Inflammatory macrophage treated with lipopolysaccharide for 4 hours (primary cell): ENCODE measurements at regions not wholly inside any gene's neighbourhood (a gene's known extent, or its start where the extent isn't known, plus 50 kb on each side); places are given as distances from the start of the nearest gene placed in this dataset.

Experiments
- DNase-seq: peaks from one replicate; pipeline ENCODE4 v3.0.0-alpha.2; 2020

DNA sequence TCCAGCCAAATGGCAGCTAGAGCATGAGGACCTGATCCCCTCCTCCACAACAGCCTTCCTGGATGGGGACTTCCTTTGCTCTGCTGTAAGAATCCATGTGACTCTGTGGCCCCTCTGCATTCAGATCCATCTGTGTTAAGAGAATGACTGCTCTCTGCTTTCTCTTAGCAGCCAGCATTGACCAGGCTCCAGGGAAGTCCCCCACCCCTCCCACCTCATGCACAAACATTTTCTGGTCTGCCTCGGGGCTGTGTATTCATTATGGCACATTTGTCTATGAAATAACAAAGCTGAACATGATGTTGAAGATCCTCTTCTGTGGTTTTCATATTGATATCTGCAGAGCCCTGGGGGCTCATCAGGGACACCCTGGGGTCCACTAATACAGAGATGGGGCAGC is 201.7 kb downstream of the NUAK1 start:
- DNase-seq: no peak

DNA sequence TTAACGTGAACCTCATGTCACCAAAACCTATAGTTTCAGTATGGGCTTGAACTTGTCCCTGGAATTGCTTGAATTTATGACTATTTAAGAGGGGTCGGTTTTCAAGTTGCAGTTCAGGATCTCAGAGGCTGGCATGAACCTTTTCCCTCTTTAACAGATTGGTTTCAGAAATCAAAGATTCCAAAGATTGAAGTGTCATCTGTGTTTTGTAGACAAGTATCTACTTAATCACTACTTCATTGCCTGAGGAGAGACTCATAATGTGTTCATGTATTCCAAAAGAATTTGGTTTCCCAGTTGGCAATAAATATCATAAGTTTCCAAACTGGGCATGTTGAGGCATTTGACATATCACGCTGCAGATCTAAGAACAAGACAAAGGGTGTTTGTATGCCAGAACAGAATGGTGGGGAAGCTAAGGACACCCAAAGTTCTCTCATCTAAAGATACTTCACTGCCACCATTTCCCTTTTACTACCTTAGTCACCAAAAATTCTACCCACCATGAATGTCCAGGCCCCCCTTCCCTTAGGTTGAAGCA is 199.5 kb downstream of the NUAK1 start:
- DNase-seq: no peak

GRCh38 chr12:105942281-105942680 is 196.5 kb downstream of the NUAK1 start:
- no peak for DNase-seq

- DNase-seq: no peak
Measured at GRCh38 chr12:105943525-105943924, 195.2 kb downstream of the NUAK1 start.

DNA sequence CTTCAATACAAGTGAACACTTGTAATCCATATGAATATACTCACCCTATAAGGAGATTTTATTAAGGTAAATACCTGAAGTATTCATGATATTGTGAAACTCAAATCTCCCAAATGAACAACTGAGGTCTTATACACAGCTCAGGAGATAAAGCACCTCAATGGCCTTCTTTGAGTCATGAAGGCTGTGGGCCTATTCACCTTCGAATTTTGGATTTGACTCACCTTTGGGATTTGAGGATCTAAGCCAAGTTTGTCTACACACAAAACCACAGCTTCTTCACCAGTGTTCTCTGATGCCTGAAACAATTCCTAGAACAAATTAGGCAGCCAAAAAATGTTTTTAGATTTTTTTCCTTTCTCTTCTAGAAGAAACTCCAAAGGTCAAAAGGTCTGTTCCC is 194.1 kb downstream of the NUAK1 start:
- no peak for DNase-seq

DNA sequence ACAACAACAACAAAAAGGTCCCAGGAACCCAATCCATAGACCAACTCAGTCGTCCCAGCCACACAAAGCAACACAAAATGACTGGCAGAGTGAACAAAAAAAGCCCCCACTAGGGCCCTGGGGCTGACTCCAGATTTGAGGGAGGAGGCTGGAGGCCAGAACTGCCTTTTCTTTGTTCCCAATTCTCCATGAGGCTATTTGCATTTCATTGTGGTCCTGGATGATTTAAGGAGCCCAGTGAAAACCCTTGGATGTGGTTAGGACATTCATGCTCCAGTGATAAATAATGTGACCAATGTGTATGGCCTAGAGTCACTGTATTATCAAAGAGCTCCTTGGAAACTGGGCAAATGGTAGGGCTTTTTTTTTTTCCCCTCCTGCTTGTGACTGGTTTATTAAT is 192.9 kb downstream of the NUAK1 start:
- no peak for DNase-seq

GRCh38 chr12:105946493-105946901 is 192.3 kb downstream of the NUAK1 start:
- no peak for DNase-seq

- DNase-seq: no peak
Measured at GRCh38 chr12:105947906-105948305, 190.8 kb downstream of the NUAK1 start.

DNA sequence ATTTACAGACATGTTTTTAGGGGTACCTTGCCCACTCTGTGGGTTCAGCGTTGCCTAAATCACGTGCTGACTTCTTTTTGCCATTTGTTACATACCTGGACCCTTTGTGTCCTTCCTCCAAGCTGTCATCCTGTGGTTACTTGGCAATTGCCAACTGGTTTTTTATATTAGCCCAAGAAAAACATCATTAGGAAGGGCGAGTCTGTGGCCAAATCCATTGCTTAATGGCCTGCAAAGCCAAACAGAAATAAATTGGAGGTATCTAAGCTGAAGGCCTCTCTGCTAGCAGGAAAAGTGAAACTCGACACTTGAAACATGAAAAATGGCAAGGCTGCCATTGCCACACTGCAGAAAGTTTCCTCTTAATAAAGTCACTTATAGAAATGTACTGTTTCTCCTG is 190.4 kb downstream of the NUAK1 start:
- DNase-seq: no peak

DNA sequence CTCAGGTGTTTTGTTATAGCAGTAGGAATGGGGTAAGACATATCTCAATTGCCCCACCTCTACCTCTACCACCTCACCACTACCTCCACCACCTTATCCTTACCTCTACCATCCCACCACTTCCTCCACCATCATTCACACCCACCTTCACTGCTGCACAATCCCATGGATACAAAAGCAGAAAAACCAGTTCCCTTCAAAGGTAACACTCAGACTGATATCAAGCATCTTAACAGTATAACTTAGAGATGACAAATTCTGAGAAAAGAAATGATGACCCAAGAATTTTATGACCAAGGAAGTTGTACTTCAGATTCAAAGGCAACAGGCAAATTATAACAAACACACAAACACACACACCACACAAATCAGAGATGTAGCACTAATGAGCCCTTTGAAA is 189.4 kb downstream of the NUAK1 start:
- DNase-seq: no peak

DNA sequence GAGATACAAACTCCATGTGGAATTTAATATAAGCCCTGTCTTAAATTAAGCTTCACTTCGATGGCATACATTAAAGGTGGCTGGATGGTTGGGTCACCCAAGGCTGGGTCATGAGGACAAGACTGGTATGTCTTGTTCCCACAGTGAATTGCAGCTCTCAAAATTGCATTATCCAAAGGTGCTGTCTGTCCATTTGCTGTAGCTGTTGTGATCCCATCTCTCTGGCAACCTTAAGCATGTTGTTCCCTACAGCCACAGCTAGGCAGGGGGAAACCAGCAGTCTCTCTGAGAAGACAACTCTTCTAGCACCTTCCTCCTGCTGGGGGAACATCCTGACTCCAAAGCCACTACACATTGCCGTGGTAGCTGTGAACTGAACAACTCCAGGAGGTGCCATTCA is 187.0 kb downstream of the NUAK1 start:
- no peak for DNase-seq

DNA sequence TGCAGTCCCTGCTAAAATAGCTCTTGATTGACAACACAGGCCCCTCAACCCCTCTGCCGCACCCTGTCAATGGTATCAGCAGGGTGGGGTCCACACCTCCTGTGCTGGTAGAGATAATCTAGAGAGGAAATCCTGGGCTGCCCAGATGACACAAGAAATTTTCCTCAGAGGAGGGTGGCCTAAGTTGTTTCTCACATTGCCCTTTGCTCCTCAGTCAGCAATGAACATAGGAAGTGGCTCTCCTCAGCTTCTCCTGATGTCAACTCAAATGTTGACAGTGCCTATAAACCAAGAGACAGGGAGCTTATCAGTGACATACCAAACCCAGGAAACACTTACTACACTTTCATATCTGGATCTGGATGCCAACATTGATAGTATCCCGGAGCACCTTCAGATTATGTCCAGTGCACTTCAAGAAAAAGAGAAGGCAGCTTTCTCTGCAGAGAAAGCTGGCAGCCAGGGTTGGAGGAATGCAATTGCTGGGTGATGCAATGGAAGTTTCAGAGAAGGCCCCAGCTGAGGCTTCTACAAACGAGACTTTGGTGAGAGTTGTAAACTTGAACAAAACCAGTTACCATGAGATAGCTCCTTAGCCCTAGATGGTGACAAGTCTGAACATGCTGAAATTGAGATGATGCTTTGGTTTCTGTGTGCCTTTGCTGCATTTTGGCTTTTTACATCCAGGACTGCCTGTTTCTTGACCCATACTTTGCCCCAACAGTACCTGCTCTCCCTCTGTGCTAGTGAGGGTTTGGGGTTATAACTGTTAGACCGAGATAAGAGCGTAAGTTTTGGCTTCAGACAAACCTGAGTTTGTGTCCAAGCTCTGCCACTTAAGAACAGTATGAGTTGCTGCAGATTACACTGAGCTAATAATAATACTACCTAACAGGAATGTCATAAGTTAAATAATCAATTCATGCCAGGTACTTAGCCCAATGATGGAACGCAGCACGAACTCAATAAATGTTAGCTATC is 183.5 kb downstream of the NUAK1 start:
- no peak for DNase-seq

- DNase-seq: no peak
Measured at GRCh38 chr12:105955976-105956375, 182.8 kb downstream of the NUAK1 start.

DNA sequence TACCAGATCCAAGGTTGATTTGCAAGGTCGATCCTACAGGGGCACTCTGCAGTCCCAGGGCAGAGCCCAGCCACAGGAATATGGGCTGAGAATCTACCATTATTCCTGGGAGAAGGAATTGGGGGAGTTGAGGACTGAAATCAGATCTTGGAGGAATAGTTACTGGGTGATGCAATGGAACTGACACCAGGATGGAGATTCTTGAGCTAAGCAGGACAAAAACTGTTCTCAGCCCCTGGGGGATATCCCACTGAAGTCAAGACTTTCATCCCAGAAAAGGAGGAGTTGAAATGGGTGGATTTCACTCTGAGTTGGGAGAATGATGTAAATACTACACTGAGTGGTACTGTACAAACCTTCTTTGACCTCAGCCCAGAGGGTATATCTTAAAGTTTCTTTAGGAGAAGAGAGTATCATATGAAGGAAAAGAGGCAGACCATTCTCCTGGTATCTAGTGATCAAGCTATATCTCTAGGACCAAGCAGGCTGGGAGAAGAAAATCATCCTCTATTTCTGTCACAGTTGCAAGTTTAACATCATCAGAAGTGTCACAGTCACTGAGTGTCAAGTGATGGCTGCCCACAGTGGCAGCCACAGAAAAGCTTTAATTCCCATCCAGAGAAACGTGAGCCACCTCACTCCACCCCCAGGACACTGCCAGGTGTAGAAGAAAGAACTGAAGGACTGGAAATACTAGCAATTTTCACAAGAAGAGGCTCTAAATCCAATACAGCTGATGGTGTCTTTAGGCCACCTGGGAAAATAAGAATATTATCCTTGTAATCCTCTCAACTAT is 181.9 kb downstream of the NUAK1 start:
- DNase-seq: no peak

DNA sequence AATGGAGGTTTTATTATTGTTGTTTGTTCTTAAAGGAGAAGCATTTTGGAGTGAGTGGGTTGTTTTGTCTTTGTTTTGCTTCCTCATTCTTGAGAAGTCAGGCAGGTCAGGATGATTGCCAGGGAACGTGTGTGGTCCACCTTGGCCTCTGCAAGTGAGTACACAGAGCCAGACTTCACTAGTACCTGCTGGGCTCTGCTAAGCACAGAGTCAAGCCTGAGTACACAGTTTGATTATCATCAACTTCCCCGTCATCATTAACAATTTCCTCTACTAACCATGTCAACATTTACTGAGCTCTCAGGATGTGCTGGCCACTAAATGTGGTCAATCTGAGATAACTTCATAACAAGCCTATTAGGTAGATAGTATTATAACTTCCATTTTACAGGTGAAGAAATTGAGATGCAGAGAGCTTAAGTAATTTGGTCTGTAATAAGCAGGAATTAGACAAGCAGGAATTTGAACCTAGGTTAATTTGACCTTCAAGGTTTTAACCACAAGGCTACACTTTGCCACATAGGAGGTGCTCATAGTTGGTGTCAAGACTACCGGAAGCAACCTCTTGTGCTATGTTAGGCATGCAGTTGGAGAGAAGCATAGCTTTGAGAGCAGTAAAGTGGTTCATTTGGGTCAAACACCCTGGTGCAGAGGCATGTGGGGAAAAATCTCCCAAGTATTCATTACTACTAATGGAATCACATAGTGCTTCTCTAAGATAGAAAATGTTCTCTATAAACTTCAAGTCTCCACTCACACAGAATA is 178.3 kb downstream of the NUAK1 start:
- no peak for DNase-seq

GRCh38 chr12:105961821-105962671 is 176.7 kb downstream of the NUAK1 start:
- DNase-seq: no peak

- DNase-seq: no peak
Measured at GRCh38 chr12:105967038-105967776, 171.5 kb downstream of the NUAK1 start.

- DNase-seq: no peak
Measured at GRCh38 chr12:105968025-105968424, 170.7 kb downstream of the NUAK1 start.

DNA sequence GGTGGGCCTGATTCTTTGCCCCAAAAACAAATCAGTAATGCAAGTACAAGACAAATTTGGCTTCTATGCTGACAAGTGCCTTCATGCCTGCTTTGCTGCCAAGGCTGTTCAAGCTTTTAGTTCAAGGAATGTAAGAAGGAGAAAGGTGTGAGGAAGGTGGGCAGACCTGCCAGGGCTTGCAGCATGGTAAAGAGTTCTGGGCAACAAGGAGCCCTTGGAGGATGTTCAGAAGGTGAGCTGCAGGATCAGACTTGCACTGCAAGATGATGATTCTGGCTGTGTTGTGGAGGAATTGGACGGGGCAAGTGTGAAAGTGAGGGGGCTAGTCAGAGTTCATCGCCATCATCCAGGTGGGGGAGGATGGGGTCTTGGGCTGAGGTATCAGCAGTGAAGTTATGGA is 167.9 kb downstream of the NUAK1 start:
- no peak for DNase-seq

GRCh38 chr12:105974738-105975137 is 164.0 kb downstream of the NUAK1 start:
- no peak for DNase-seq

DNA sequence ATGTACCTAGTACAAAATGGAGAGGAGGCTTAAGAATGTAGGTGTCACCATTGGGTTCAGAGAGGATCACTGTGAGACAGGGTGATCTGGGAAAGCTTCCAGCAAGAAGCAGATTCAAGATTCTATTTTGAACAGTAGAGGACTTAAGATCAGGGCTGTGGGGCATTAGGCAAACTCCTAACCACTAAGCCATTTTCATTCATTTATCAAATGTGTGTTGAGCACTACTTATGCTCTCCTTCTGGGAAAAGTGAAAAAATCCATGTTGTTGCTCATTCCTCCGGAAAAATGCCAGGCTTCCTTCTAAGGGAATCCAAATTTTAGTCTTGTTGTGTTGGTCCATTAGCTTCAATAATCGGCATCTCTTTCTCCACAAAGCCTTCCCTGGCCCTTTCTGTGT is 163.4 kb downstream of the NUAK1 start:
- DNase-seq: no peak
